ENCODE measurements at regions not wholly inside any gene's neighbourhood (a gene's known extent, or its start where the extent isn't known, plus 50 kb on each side); places are given as distances from the start of the nearest gene placed in this dataset.

GRCh38 chr2:39550701-39551285, 113.7 kb upstream of the MAP4K3 start (continued):
- TF ChIP-seq BRF2 (CRISPR knock-in tag; IDR thresholded peaks at IDR 0.05) (peak; percentile 89), ZNF530 (CRISPR knock-in tag; IDR thresholded peaks at IDR 0.05; ENCODE audit: low read depth) (no peak), ZFX (CRISPR knock-in tag; IDR thresholded peaks at IDR 0.05; ENCODE audit: low read depth) (peak; percentile 64), ARID5B (CRISPR knock-in tag; IDR thresholded peaks at IDR 0.05) (peak; percentile 100), MXI1 (IDR thresholded peaks at IDR 0.05; ENCODE audit: borderline replicate concordance, low read depth, low read length) (peak; percentile 76; the same call in 1 of the 3 replicates), THAP11 (CRISPR knock-in tag; IDR thresholded peaks at IDR 0.05) (peak; percentile 87), U2AF2 (IDR thresholded peaks at IDR 0.05; ENCODE audit: low read depth, low read length) (no peak), ZNF318 (CRISPR knock-in tag; IDR thresholded peaks at IDR 0.05) (no peak), ZNF382 (CRISPR knock-in tag; IDR thresholded peaks at IDR 0.05; ENCODE audit: borderline replicate concordance) (no peak), ZNF280D (CRISPR knock-in tag; IDR thresholded peaks at IDR 0.05) (peak; percentile 98), ZNF329 (CRISPR knock-in tag; IDR thresholded peaks at IDR 0.05; ENCODE audit: low read depth) (no peak), NFATC3 (CRISPR knock-in tag; IDR thresholded peaks at IDR 0.05) (peak; percentile 95), ZBTB21 (CRISPR knock-in tag; IDR thresholded peaks at IDR 0.05) (peak; percentile 73)
